OCI-LY3 (cell line): ENCODE measurements at regions not wholly inside any gene's neighbourhood (a gene's known extent, or its start where the extent isn't known, plus 50 kb on each side); places are given as distances from the start of the nearest gene placed in this dataset.

Source experiments
- H2AFZ ChIP-seq: fragments of 200-600, 300-600 bp; shearing (Covaris generic); 2 replicates; pipeline ENCODE4 v1.6.0; 2014; ENCODE audit warnings: antibody characterized with exemption, low read depth, low read length
- H3K27ac ChIP-seq: fragments of 200-600, 300-600 bp; sonication (generic); 2 replicates; pipeline ENCODE4 v1.5.1; 2014; ENCODE audit warnings: mild to moderate bottlenecking, low read length, moderate library complexity, mixed read lengths
- H3K27me3 ChIP-seq: fragments of 200-600, 300-600 bp; sonication (generic); 2 replicates; pipeline ENCODE4 v1.6.1; 2014; ENCODE audit warnings: low read depth, low read length, mixed read lengths
- H3K36me3 ChIP-seq: fragments of 200-600, 300-600 bp; sonication (generic); replicated peaks from 2 replicates; pipeline ENCODE3; 2014; ENCODE audit warnings: low read depth, low read length, mixed read lengths
- H3K4me1 ChIP-seq: fragments of 300-600, 200-600 bp; sonication (generic); 2 replicates; pipeline ENCODE4 v1.6.1; 2014; ENCODE audit warnings: low read length, mixed read lengths
- H3K4me2 ChIP-seq: fragments of 200-600, 300-600 bp; sonication (generic); 2 replicates; pipeline ENCODE4 v1.6.1; 2014; ENCODE audit warnings: low read length, mixed read lengths
- H3K4me3 ChIP-seq: fragments of 300-600, 200-600 bp; sonication (generic); 2 replicates; pipeline ENCODE4 v1.5.1; 2014; ENCODE audit warnings: antibody characterized with exemption, mild to moderate bottlenecking, low read length, moderate library complexity
- H3K79me2 ChIP-seq: fragments of 300-600, 200-600 bp; shearing (Covaris generic); 2 replicates; pipeline ENCODE4 v1.6.1; 2014; ENCODE audit warnings: mild to moderate bottlenecking, low read length, mixed read lengths
- H3K9ac ChIP-seq: fragments of 300-600, 200-600 bp; shearing (Covaris generic); 2 replicates; pipeline ENCODE4 v1.6.0; 2014; ENCODE audit warnings: mild to moderate bottlenecking, low read length, moderate library complexity
- H3K9me3 ChIP-seq: fragments of 200-600, 300-600 bp; shearing (Covaris generic); 2 replicates; pipeline ENCODE4 v1.6.1; 2014; ENCODE audit warnings: low read length, mixed read lengths; ENCODE audit not compliant: insufficient read depth
- H4K20me1 ChIP-seq: fragments of 200-600, 300-600 bp; sonication (generic); 2 replicates; pipeline ENCODE4 v1.6.1; 2016; ENCODE audit warnings: low read length, mixed read lengths; ENCODE audit not compliant: insufficient read depth
- CTCF ChIP-seq: fragments of 200-600, 300-600 bp; sonication (generic); IDR thresholded peaks from 2 replicates; pipeline ENCODE4 v1.5.1; 2014; ENCODE audit warnings: antibody characterized with exemption, low read length, low read depth
- EZH2phosphoT487 ChIP-seq: fragments of 200-600 bp; shearing (Covaris generic); IDR thresholded peaks from 2 replicates; pipeline ENCODE4 v1.6.1; 2018; ENCODE audit warnings: antibody characterized with exemption, mixed run types, low read depth

GRCh38 chr6:167437888-167438484 is 113.1 kb downstream of the TTLL2 start:
- H3K9me3 ChIP-seq, result no peaks in the 10 kb centered on the region
- H3K27me3 ChIP-seq, result peaks cover 6% of the 10 kb centered on the region; the same call in 1 of the 2 replicates
- no peak overlapping the region for H3K4me3 ChIP-seq
- no peaks in the 10 kb centered on the region for H4K20me1 ChIP-seq
- H3K4me2 ChIP-seq, result no peak overlapping the region
- H3K4me1 ChIP-seq, result no peaks in the 10 kb centered on the region
- no peaks in the 10 kb centered on the region for H3K36me3 ChIP-seq
- TF ChIP-seq CTCF, result no peak
- no peak for TF ChIP-seq EZH2phosphoT487
- no peak overlapping the region for H3K9ac ChIP-seq
- H2AFZ ChIP-seq, result no peak overlapping the region
- no peak overlapping the region for H3K27ac ChIP-seq
- no peaks in the 10 kb centered on the region for H3K79me2 ChIP-seq

GRCh38 chr6:167441715-167442206 is 116.9 kb downstream of the TTLL2 start:
- Histone ChIP-seq H3K4me3 (no peak overlapping the region), H3K9me3 (no peaks in the 10 kb centered on the region), H3K79me2 (no peaks in the 10 kb centered on the region), H3K27me3 (peaks cover 6% of the 10 kb centered on the region; the same call in 1 of the 2 replicates), H3K4me1 (no peaks in the 10 kb centered on the region), H3K36me3 (no peaks in the 10 kb centered on the region), H3K27ac (no peak overlapping the region), H3K4me2 (no peak overlapping the region), H4K20me1 (no peaks in the 10 kb centered on the region), H2AFZ (no peak overlapping the region), H3K9ac (no peak overlapping the region)
- no peak for TF ChIP-seq CTCF
- no peak for TF ChIP-seq EZH2phosphoT487

- Histone ChIP-seq H3K9me3 (no peaks in the 10 kb centered on the region), H3K27me3 (peaks cover 6% of the 10 kb centered on the region; the same call in 1 of the 2 replicates), H4K20me1 (no peaks in the 10 kb centered on the region), H3K4me2 (no peak overlapping the region), H2AFZ (no peak overlapping the region), H3K9ac (no peak overlapping the region), H3K79me2 (no peaks in the 10 kb centered on the region), H3K36me3 (no peaks in the 10 kb centered on the region), H3K27ac (no peak overlapping the region), H3K4me3 (no peak overlapping the region), H3K4me1 (no peaks in the 10 kb centered on the region)
- no peak for TF ChIP-seq CTCF
- no peak for TF ChIP-seq EZH2phosphoT487
Measured at GRCh38 chr6:167442245-167442644, 117.4 kb downstream of the TTLL2 start.

GRCh38 chr6:167442796-167443680 is 118.2 kb downstream of the TTLL2 start:
- peaks cover 6% of the 10 kb centered on the region; the same call in 1 of the 2 replicates for H3K27me3 ChIP-seq
- no peaks in the 10 kb centered on the region for H3K36me3 ChIP-seq
- no peaks in the 10 kb centered on the region for H3K4me1 ChIP-seq
- no peak overlapping the region for H2AFZ ChIP-seq
- H3K9me3 ChIP-seq, result no peaks in the 10 kb centered on the region
- no peaks in the 10 kb centered on the region for H4K20me1 ChIP-seq
- H3K4me3 ChIP-seq, result no peak overlapping the region
- TF ChIP-seq CTCF (no peak), EZH2phosphoT487 (no peak)
- no peak overlapping the region for H3K9ac ChIP-seq
- H3K4me2 ChIP-seq, result no peak overlapping the region
- no peaks in the 10 kb centered on the region for H3K79me2 ChIP-seq
- no peak overlapping the region for H3K27ac ChIP-seq
